Keratinocyte (primary cell): ENCODE measurements at regions not wholly inside any gene's neighbourhood (a gene's known extent, or its start where the extent isn't known, plus 50 kb on each side); places are given as distances from the start of the nearest gene placed in this dataset.

ENCODE experiments used
- EZH2 ChIP-seq: IDR thresholded peaks from one replicate; pipeline ENCODE4 v1.6.1; 2012; ENCODE audit warnings: inconsistent platforms, mild to moderate bottlenecking, low read length, moderate library complexity
- TF ChIP-seq, protein P1 (sequence below), 3 experiments: IDR thresholded peaks in 1 of 3; conservative IDR thresholded peaks in 1 of 3; optimal IDR thresholded peaks in 1 of 3; 2 replicates in 2 of 3; 3 replicates in 1 of 3; pipeline versions ENCODE3 to v1.5.1; 2011; ENCODE audit warnings: low read length in 3 of 3, mild to moderate bottlenecking in 3 of 3, moderate library complexity in 2 of 3, control low read depth in 1 of 3, inconsistent platforms in 1 of 3; ENCODE audit not compliant: insufficient read depth in 2 of 3; ENCODE audit errors: extremely low read depth in 1 of 3

DNA sequence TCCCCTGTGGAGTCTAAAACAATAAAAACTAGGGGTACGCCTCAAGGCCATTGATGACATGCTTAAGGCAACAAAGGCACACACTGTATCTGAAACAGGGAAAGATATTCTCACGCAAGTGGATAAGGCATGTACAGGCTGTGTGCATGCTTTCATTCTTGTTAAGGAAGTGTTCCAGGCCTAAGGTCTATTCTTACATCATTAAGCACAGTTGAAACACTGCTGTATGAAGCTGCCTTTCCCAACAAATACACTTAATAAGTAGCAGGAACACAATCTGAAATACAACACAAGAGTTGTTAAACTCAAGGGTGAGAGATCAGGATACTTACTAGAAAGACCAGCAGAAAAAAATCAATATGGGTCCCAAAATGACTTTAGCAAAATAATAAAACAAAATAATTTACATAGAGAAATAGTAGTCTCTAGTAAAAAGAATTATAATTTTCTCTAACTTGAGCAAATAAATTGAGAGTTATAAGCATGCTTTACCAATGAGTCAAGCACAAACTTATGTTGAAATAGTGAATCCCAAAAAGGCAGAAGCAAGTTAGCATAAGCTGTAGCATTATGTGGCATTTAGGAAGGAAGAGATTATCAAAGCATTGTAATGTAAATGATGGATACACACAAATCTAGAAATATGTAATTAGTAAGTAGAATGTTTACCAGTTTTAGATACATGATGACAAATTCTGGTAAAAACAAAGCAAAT lies 796.9 kb downstream of the SLITRK1 start:
- TF ChIP-seq, protein P1, sequence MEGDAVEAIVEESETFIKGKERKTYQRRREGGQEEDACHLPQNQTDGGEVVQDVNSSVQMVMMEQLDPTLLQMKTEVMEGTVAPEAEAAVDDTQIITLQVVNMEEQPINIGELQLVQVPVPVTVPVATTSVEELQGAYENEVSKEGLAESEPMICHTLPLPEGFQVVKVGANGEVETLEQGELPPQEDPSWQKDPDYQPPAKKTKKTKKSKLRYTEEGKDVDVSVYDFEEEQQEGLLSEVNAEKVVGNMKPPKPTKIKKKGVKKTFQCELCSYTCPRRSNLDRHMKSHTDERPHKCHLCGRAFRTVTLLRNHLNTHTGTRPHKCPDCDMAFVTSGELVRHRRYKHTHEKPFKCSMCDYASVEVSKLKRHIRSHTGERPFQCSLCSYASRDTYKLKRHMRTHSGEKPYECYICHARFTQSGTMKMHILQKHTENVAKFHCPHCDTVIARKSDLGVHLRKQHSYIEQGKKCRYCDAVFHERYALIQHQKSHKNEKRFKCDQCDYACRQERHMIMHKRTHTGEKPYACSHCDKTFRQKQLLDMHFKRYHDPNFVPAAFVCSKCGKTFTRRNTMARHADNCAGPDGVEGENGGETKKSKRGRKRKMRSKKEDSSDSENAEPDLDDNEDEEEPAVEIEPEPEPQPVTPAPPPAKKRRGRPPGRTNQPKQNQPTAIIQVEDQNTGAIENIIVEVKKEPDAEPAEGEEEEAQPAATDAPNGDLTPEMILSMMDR (optimal IDR thresholded peaks at IDR 0.05 in 1 of 3, IDR thresholded peaks at IDR 0.05 in 1 of 3, conservative IDR thresholded peaks at IDR 0.05 in 1 of 3; ENCODE audit: extremely low read depth in 1 of 3, insufficient read depth in 2 of 3, low read length in 3 of 3), result no peak
- TF ChIP-seq EZH2, result no peak
